Stomach (tissue), 4 donors: ENCODE measurements at regions not wholly inside any gene's neighbourhood (a gene's known extent, or its start where the extent isn't known, plus 50 kb on each side); places are given as distances from the start of the nearest gene placed in this dataset.

Experiments
- EP300 ChIP-seq: sonication (generic); formaldehyde crosslinking; IDR thresholded peaks from one replicate; pipeline ENCODE4 v1.6.1; 2017; ENCODE audit warnings: antibody characterized with exemption
- POLR2A ChIP-seq, 4 donors: fragments of 450-650 bp; IDR thresholded peaks; one replicate each; pipeline ENCODE4 v1.6.1; 2016; ENCODE audit warnings: antibody characterized with exemption in 4 of 4, control low read depth in 2 of 4, mild to moderate bottlenecking in 1 of 4, moderate library complexity in 1 of 4
- TF ChIP-seq, protein P1 (sequence below), 7 experiments: fragments of 450-650 bp in 4 of 7; fragments of 200-600 bp in 3 of 7; sonication (generic) in 3 of 7; IDR thresholded peaks; one replicate each; pipeline ENCODE4 v1.5.1; 2016 to 2019; ENCODE audit warnings: antibody characterized with exemption in 7 of 7, control low read depth in 2 of 7, mild to moderate bottlenecking in 1 of 7

DNA sequence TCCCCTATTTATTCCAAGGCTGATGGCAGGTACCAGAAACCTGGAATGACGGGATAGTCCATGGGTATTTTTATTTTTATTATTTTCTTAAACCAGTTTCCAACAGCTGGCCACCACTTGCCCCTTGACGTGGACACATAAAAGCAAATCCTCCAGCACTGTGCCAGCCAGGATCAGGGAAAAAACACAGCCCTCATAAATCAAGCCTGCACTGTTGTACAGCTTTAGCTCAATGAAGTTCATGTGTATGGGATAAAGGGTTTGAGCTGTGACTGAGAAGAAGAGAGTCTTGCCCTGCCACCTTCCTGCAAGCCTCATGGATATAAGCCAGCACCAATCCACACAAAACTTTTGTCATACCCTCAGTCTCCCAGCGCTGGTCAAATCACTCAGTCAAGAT, 303.8 kb upstream of the SPAG17 start:
- TF ChIP-seq, protein P1, sequence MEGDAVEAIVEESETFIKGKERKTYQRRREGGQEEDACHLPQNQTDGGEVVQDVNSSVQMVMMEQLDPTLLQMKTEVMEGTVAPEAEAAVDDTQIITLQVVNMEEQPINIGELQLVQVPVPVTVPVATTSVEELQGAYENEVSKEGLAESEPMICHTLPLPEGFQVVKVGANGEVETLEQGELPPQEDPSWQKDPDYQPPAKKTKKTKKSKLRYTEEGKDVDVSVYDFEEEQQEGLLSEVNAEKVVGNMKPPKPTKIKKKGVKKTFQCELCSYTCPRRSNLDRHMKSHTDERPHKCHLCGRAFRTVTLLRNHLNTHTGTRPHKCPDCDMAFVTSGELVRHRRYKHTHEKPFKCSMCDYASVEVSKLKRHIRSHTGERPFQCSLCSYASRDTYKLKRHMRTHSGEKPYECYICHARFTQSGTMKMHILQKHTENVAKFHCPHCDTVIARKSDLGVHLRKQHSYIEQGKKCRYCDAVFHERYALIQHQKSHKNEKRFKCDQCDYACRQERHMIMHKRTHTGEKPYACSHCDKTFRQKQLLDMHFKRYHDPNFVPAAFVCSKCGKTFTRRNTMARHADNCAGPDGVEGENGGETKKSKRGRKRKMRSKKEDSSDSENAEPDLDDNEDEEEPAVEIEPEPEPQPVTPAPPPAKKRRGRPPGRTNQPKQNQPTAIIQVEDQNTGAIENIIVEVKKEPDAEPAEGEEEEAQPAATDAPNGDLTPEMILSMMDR (IDR thresholded peaks at IDR 0.05), result no peak
- no peak for TF ChIP-seq EP300
- no peak for TF ChIP-seq POLR2A (IDR thresholded peaks at IDR 0.05)
